ENCODE measurements at regions not wholly inside any gene's neighbourhood (a gene's known extent, or its start where the extent isn't known, plus 50 kb on each side); places are given as distances from the start of the nearest gene placed in this dataset.
A peak's percentile ranks its signal among the peaks of the same experiment; 100 is the strongest.
"Not testable (repeated sequence)": the region's sequence is repeated elsewhere in the genome, so short reads cannot be mapped to it uniquely, and the experiment has no call there.

DNA sequence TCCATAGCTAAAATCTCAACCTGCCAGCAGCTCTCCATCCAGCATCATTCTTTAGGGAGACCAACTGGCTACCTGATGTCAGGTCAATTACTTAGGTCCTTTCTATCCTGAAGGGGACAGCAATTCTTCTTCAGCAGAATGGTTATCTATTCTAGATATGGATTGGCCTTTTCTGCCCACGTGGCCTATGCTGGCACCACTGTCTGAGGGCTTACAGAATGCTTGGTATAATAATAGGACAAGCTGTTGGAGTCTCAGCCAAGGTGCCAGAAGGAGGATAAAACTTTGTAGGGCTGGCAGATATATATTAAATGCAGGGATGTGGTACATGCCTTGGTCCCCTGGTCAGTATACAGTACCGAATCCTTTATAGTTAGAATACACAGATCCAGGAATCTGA lies 89.8 kb upstream of the C1GALT1C1 start:
- DNase-seq (no peak), ATAC-seq (replicated peaks) (no peak)
- Mint-ChIP-seq H3K27ac (no peak overlapping the region), H3K4me3 (no peak overlapping the region), H3K9me3 (peaks cover 6 to 17% of the 10 kb centered on the region in 2 donors), H3K36me3 (no peaks in the 10 kb centered on the region), H3K4me1 (no peaks in the 10 kb centered on the region), H3K27me3 (no peaks in the 10 kb centered on the region)

DNA sequence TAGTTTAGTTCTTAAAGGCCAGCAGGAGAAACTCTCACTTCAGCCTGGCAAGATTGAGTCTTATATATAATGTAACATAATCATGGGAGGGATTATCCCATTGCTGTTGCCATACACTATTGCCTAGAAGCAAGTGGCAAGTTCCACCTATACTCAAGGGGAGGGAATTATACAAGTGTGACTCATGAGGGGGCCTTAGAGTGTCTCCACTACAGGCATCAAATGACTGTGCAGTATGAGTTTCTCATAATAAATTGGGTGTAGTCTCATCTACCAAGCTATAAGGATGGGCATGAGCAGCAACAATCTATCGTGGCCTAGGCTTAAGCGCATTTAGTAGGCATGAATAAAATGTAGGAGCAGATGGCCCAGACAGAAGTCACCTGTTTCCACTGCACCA lies 89.1 kb upstream of the C1GALT1C1 start:
- H3K36me3 Mint-ChIP-seq, result no peaks in the 10 kb centered on the region
- ATAC-seq (replicated peaks) (peak in 1 of 2 donors; percentile 39), DNase-seq (no peak)
- no peaks in the 10 kb centered on the region for H3K27me3 Mint-ChIP-seq
- no peak overlapping the region for H3K4me3 Mint-ChIP-seq
- no peaks in the 10 kb centered on the region for H3K4me1 Mint-ChIP-seq
- H3K27ac Mint-ChIP-seq, result no peak overlapping the region
- H3K9me3 Mint-ChIP-seq, result peaks cover 6 to 17% of the 10 kb centered on the region in 2 donors

DNA sequence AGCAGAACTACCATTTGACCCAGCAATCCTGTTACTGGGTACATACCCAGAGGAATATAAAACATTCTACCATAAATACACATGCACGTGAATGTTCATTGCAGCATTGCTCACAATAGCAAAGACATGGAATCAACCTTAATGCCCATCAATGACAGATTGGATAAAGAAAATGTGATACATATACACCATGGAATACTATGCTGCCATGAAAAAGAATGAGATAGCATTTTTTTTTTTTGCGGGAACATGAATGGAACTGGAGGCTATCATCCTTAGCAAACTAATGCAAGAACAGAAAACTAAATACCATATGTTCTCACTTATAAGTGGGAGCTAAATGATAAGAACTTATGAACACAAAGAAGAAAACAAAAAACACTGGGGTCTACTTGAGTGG lies 72.5 kb upstream of the C1GALT1C1 start:
- H3K4me3 Mint-ChIP-seq; DNase-seq; H3K27ac Mint-ChIP-seq; H3K36me3 Mint-ChIP-seq; H3K4me1 Mint-ChIP-seq; H3K27me3 Mint-ChIP-seq; ATAC-seq (replicated peaks): not testable (repeated sequence)
- peaks cover 5 to 17% of the 10 kb centered on the region in 2 donors for H3K9me3 Mint-ChIP-seq

DNA sequence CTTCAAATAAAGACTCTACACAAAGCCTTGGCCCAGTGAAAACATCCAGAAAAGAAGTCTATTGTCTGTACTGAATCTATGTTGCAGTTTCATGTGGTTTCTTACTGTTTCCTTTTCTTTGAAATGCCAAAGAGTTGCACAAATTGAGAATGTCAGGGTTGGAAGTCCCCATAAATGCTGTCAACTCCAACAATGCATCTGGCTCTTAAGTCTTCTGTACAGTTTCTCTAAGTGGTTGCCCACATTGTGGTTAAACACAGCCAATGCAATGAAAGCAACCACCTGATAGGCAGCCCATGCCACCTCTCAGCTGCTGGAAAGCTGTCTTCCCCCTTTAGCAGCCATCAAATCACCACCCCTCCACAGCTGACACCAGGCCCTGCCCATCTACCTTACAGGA lies 67.2 kb upstream of the C1GALT1C1 start:
- ATAC-seq (replicated peaks) (peak; percentile 94 to 98), DNase-seq (peak; percentile 14)
- Mint-ChIP-seq H3K9me3 (peaks cover 6 to 20% of the 10 kb centered on the region in 2 donors), H3K4me3 (no peak overlapping the region), H3K27ac (no peak overlapping the region), H3K4me1 (peaks cover 9 to 14% of the 10 kb centered on the region in 2 donors), H3K36me3 (peaks cover 3 to 10% of the 10 kb centered on the region in 2 donors), H3K27me3 (peaks cover 0 to 4% of the 10 kb centered on the region in 2 donors)

DNA sequence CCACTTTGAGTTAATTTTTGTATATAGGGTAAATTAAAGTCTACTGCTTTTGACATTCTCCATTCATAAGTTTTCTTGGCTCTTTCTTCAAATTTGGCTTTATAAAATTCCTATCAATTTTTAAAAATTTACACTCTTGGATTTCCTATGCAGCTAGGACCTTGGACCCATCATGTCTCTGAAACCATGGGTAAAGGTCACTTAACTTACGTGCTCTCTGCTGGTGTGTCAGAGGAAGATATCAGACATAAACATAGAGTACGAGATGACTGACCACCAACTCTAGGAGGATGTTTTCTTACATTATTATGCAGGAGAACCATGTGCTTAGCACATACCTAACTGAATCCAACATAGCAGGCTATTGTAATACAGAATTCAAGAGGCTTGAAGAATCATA lies 62.5 kb upstream of the C1GALT1C1 start:
- Mint-ChIP-seq H3K27me3 (peaks cover 0 to 2% of the 10 kb centered on the region in 2 donors), H3K9me3 (peaks cover 1 to 2% of the 10 kb centered on the region in 2 donors), H3K4me3 (no peak overlapping the region), H3K36me3 (peaks cover 0 to under 1% of the 10 kb centered on the region in 2 donors), H3K4me1 (peaks cover 8 to 16% of the 10 kb centered on the region in 2 donors), H3K27ac (no peak overlapping the region)
- ATAC-seq (replicated peaks) (no peak), DNase-seq (no peak)

DNA sequence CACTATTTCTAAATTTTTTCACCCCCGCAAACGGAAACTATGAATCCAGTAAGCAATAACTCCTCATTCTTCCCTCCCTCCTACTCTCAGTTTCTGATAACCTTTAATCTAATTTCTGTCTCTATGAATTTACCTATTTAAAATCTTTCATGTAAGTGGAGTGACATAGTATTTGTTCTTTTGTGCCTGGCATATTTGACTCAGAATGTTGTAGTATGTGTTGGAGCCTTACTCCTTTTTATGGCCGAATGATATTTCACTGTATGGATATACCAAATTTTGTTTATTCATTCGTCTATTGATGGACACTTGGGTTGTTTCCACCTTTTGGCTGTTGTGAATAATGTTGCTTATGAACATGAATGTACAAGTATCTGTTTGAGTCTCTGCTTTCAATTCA lies 61.1 kb upstream of the C1GALT1C1 start:
- H3K27me3 Mint-ChIP-seq, result no peaks in the 10 kb centered on the region
- no peaks in the 10 kb centered on the region for H3K36me3 Mint-ChIP-seq
- H3K4me1 Mint-ChIP-seq, result peaks cover 0 to 4% of the 10 kb centered on the region in 2 donors
- DNase-seq (no peak), ATAC-seq (replicated peaks) (no peak)
- H3K4me3 Mint-ChIP-seq, result no peak overlapping the region
- no peaks in the 10 kb centered on the region for H3K9me3 Mint-ChIP-seq
- no peak overlapping the region for H3K27ac Mint-ChIP-seq

DNA sequence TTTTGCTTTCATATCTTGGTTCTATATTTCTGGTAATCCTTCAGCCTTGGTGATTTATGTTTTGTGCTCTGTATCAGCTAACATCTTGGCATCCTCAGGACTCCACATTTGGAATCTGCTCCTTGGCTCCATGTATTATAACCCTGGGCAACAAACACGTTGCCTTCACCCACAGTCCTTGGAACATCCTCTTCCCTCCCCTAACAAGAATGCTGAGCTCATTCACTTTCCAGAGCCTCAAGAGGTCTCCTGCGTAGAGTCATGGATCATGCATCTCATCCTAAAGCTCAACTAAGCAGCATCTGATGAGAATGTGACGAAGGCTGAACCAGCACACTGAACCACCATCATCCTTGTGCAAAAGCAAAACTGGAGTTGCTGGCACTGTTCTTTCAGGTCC lies 60.5 kb upstream of the C1GALT1C1 start:
- Mint-ChIP-seq H3K27me3 (no peaks in the 10 kb centered on the region), H3K27ac (no peak overlapping the region), H3K36me3 (no peaks in the 10 kb centered on the region), H3K4me1 (peaks cover 0 to 4% of the 10 kb centered on the region in 2 donors), H3K9me3 (no peaks in the 10 kb centered on the region), H3K4me3 (no peak overlapping the region)
- DNase-seq (no peak), ATAC-seq (replicated peaks) (no peak)

DNA sequence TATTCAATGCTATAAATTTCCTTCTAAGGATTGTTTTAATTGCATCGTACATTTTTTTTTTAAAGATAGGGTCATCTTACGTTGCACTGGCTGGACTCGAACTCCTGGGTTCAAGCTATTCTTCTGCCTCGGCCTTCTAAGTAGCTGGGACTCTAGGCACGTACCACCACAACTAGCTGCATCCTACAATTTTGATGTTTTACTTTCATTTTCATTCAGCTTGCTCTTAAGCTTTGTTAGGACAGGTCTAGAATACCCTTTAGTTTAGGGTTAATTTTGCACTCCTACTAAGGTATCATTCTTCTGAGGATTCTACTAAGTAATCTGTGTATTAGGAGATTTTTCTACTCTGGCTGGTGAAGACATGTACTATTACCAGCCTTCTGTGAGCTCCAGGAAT lies 50.2 kb upstream of the C1GALT1C1 start:
- peaks cover 0 to 3% of the 10 kb centered on the region in 2 donors for H3K27me3 Mint-ChIP-seq
- peaks cover 10 to 17% of the 10 kb centered on the region in 2 donors for H3K9me3 Mint-ChIP-seq
- DNase-seq, result no peak
- H3K4me1 Mint-ChIP-seq, result peaks cover 3 to 12% of the 10 kb centered on the region in 2 donors
- no peak overlapping the region for H3K27ac Mint-ChIP-seq
- no peak overlapping the region for H3K4me3 Mint-ChIP-seq
- H3K36me3 Mint-ChIP-seq, result peaks cover 6 to 10% of the 10 kb centered on the region in 2 donors
- ATAC-seq (replicated peaks), result no peak
